ENCODE measurements at regions not wholly inside any gene's neighbourhood (a gene's known extent, or its start where the extent isn't known, plus 50 kb on each side); places are given as distances from the start of the nearest gene placed in this dataset.

GRCh38 chr3:4241595-4242170 lies 61.5 kb upstream of the SETMAR start:
- WGBS, 4 donors = 80 to 89% (median 87%) methylated on average over 8 of the region's 8 CpGs
- Histone ChIP-seq H3K4me1 (no peaks in the 10 kb centered on the region), H3K27ac (no peak overlapping the region), H3K36me3 (no peaks in the 10 kb centered on the region), H3K27me3 (no peaks in the 10 kb centered on the region), H3K9me3 (peaks cover 0 to 23% (median 0%) of the 10 kb centered on the region in 12 donors), H3K4me3 (no peak overlapping the region)
- ATAC-seq (no peak), DNase-seq (no peak)
- intact Hi-C loops (cut with DNase I) = no loop called here
- no peak for TF ChIP-seq CTCF (IDR thresholded peaks at IDR 0.05)
- TF ChIP-seq POLR2A (IDR thresholded peaks at IDR 0.05) = no peak

GRCh38 chr3:4245671-4246070 lies 57.5 kb upstream of the SETMAR start:
- no peaks in the 10 kb centered on the region for H3K9me3 ChIP-seq
- 49 to 67% (median 59%) methylated on average over 6 to 9 of the region's 9 CpGs for WGBS, 4 donors
- no peaks in the 10 kb centered on the region for H3K4me1 ChIP-seq
- H3K27me3 ChIP-seq = no peaks in the 10 kb centered on the region
- ATAC-seq = no peak
- H3K36me3 ChIP-seq = no peaks in the 10 kb centered on the region
- H3K27ac ChIP-seq = no peak overlapping the region
- intact Hi-C loops (cut with DNase I) = no loop called here
- no peak overlapping the region for H3K4me3 ChIP-seq
- TF ChIP-seq POLR2A (IDR thresholded peaks at IDR 0.05) = no peak
- TF ChIP-seq CTCF (IDR thresholded peaks at IDR 0.05) = no peak
- no peak for DNase-seq

- TF ChIP-seq POLR2A (IDR thresholded peaks at IDR 0.05) (no peak), CTCF (IDR thresholded peaks at IDR 0.05) (no peak)
- no peak overlapping the region for H3K27ac ChIP-seq
- H3K27me3 ChIP-seq = no peaks in the 10 kb centered on the region
- no peaks in the 10 kb centered on the region for H3K4me1 ChIP-seq
- DNase-seq (no peak), ATAC-seq (no peak)
- intact Hi-C loops (cut with DNase I) = no loop called here
- no peaks in the 10 kb centered on the region for H3K36me3 ChIP-seq
- 85 to 98% (median 92%) methylated on average over 1 of the region's 1 CpG for WGBS, 4 donors
- no peak overlapping the region for H3K4me3 ChIP-seq
- no peaks in the 10 kb centered on the region for H3K9me3 ChIP-seq
These were observed 55.8 kb upstream of the SETMAR start for GRCh38 chr3:4247391-4247790.

GRCh38 chr3:4250064-4250463 lies 53.1 kb upstream of the SETMAR start:
- Histone ChIP-seq H3K27me3 (no peaks in the 10 kb centered on the region), H3K36me3 (no peaks in the 10 kb centered on the region), H3K4me3 (no peak overlapping the region), H3K9me3 (no peaks in the 10 kb centered on the region), H3K27ac (no peak overlapping the region), H3K4me1 (no peaks in the 10 kb centered on the region)
- intact Hi-C loops (cut with DNase I) = no loop called here
- WGBS, 4 donors = 73 to 82% (median 79%) methylated on average over 4 of the region's 4 CpGs
- no peak for ATAC-seq
- DNase-seq = no peak
- no peak for TF ChIP-seq POLR2A (IDR thresholded peaks at IDR 0.05)
- no peak for TF ChIP-seq CTCF (IDR thresholded peaks at IDR 0.05)

Measured in heart left ventricle (tissue), 16 donors.